ENCODE measurements at regions not wholly inside any gene's neighbourhood (a gene's known extent, or its start where the extent isn't known, plus 50 kb on each side); places are given as distances from the start of the nearest gene placed in this dataset.

DNA sequence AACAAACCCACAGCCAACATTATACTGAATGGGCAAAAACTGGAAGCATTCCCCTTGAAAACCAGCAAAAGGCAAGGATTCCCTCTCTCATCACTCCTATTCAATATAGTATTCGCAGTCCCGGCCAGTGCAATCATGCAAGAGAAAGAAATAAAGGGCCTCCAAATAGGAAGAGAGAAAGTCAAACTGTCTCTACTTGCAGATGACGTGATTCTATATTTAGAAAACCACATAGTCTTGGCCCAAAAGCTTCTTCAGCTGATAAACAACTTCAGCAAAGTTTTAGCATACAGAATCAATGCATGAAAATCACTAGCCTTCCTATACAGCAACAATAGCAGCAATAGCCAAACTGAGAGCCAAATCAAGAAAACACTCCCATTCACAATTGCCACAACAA lies 333.7 kb upstream of the EDIL3 start:
- H3K4me1 ChIP-seq (ENCODE audit: low read length): no peaks in the 10 kb centered on the region
- no peak for TF ChIP-seq EZH2 (optimal IDR thresholded peaks at IDR 0.05; ENCODE audit: low read depth, low read length)
- TF ChIP-seq, protein P1, sequence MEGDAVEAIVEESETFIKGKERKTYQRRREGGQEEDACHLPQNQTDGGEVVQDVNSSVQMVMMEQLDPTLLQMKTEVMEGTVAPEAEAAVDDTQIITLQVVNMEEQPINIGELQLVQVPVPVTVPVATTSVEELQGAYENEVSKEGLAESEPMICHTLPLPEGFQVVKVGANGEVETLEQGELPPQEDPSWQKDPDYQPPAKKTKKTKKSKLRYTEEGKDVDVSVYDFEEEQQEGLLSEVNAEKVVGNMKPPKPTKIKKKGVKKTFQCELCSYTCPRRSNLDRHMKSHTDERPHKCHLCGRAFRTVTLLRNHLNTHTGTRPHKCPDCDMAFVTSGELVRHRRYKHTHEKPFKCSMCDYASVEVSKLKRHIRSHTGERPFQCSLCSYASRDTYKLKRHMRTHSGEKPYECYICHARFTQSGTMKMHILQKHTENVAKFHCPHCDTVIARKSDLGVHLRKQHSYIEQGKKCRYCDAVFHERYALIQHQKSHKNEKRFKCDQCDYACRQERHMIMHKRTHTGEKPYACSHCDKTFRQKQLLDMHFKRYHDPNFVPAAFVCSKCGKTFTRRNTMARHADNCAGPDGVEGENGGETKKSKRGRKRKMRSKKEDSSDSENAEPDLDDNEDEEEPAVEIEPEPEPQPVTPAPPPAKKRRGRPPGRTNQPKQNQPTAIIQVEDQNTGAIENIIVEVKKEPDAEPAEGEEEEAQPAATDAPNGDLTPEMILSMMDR (IDR thresholded peaks at IDR 0.05; ENCODE audit: low read length): no peak
- TF ChIP-seq EZH2phosphoT487 (IDR thresholded peaks at IDR 0.05; ENCODE audit: low read length): no peak
- H3K27me3 ChIP-seq (replicated peaks; ENCODE audit: insufficient read depth, low read length): no peaks in the 10 kb centered on the region
- no peak overlapping the region for H2AFZ ChIP-seq (ENCODE audit: low read length)
- H3K9ac ChIP-seq (ENCODE audit: low read length): no peak overlapping the region
- peak overlapping the region; percentile 3; the same call in 1 of the 2 replicates for H3K4me2 ChIP-seq (ENCODE audit: low read depth, low read length)
- no peaks in the 10 kb centered on the region for H3K36me3 ChIP-seq (replicated peaks; ENCODE audit: insufficient read depth, low read length)
- H4K20me1 ChIP-seq (ENCODE audit: insufficient read depth, low read length): no peaks in the 10 kb centered on the region
- no peak overlapping the region for H3K4me3 ChIP-seq (ENCODE audit: low read length)
- no peaks in the 10 kb centered on the region for H3K79me2 ChIP-seq (ENCODE audit: low read length)
- H3K27ac ChIP-seq (ENCODE audit: low read length): no peak overlapping the region
- no peaks in the 10 kb centered on the region for H3K9me3 ChIP-seq (replicated peaks; ENCODE audit: insufficient read depth, low read length)
- no peaks in the 10 kb centered on the region for H3K9me2 ChIP-seq (replicated peaks; ENCODE audit: insufficient read depth, low read length)
- H3F3A ChIP-seq (ENCODE audit: insufficient read depth, low read length): no peaks in the 10 kb centered on the region
- DNase-seq: peak; percentile 36

DNA sequence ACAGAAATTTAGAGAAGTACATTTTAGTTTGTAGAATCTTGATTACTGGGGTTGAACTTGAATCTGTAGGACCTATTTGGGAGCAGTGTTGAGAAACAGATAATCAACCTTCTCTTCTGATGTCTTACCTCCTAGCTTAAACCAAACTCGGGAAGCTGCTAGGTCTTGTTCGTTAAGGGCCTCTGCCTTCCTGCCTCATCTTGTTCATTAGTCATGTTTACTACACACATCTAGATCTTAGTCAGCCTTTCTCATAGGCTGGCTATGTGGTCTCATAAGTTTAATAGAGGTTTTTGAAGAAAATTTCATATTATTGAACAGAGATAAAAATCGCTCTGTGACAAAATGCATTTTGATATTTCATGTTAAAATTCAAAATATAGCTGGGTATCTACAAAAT lies 331.0 kb upstream of the EDIL3 start:
- Histone ChIP-seq H2AFZ (ENCODE audit: low read length) (no peak overlapping the region), H3K27ac (ENCODE audit: low read length) (no peak overlapping the region), H3K36me3 (replicated peaks; ENCODE audit: insufficient read depth, low read length) (no peaks in the 10 kb centered on the region), H3K9me3 (replicated peaks; ENCODE audit: insufficient read depth, low read length) (no peaks in the 10 kb centered on the region), H3K9me2 (replicated peaks; ENCODE audit: insufficient read depth, low read length) (no peaks in the 10 kb centered on the region), H3K4me2 (ENCODE audit: low read depth, low read length) (no peak overlapping the region), H3K4me1 (ENCODE audit: low read length) (no peaks in the 10 kb centered on the region), H3F3A (ENCODE audit: insufficient read depth, low read length) (no peaks in the 10 kb centered on the region), H3K79me2 (ENCODE audit: low read length) (no peaks in the 10 kb centered on the region), H3K27me3 (replicated peaks; ENCODE audit: insufficient read depth, low read length) (no peaks in the 10 kb centered on the region), H4K20me1 (ENCODE audit: insufficient read depth, low read length) (no peaks in the 10 kb centered on the region), H3K4me3 (ENCODE audit: low read length) (no peak overlapping the region), H3K9ac (ENCODE audit: low read length) (no peak overlapping the region)
- no peak for DNase-seq
- no peak for TF ChIP-seq EZH2 (optimal IDR thresholded peaks at IDR 0.05; ENCODE audit: low read depth, low read length)
- TF ChIP-seq, protein P1 (IDR thresholded peaks at IDR 0.05; ENCODE audit: low read length): no peak
- TF ChIP-seq EZH2phosphoT487 (IDR thresholded peaks at IDR 0.05; ENCODE audit: low read length): no peak

DNA sequence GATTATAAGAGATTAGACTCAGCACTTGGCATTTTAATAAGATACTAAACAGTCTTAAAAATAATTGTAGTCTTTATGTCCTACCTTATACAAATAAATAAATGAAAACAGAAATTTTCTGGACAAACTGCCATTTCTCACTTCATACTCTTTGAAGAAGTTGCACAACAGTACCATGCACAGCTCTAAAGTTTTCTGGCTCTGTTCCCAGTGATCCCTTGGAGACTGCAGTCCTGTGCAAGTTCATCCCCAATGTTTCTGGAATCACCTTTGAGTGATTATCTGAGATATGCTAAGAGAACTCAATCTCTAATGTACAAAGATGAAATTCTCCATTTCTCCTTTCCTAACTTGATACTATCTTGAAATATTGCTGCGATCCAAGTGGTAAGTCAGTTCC lies 330.4 kb upstream of the EDIL3 start:
- no peaks in the 10 kb centered on the region for H4K20me1 ChIP-seq (ENCODE audit: insufficient read depth, low read length)
- H2AFZ ChIP-seq (ENCODE audit: low read length): no peak overlapping the region
- H3K27me3 ChIP-seq (replicated peaks; ENCODE audit: insufficient read depth, low read length): no peaks in the 10 kb centered on the region
- H3F3A ChIP-seq (ENCODE audit: insufficient read depth, low read length): no peaks in the 10 kb centered on the region
- H3K79me2 ChIP-seq (ENCODE audit: low read length): no peaks in the 10 kb centered on the region
- no peak overlapping the region for H3K4me3 ChIP-seq (ENCODE audit: low read length)
- no peak overlapping the region for H3K9ac ChIP-seq (ENCODE audit: low read length)
- H3K9me2 ChIP-seq (replicated peaks; ENCODE audit: insufficient read depth, low read length): no peaks in the 10 kb centered on the region
- DNase-seq: no peak
- TF ChIP-seq, protein P1 (IDR thresholded peaks at IDR 0.05; ENCODE audit: low read length): no peak
- TF ChIP-seq EZH2phosphoT487 (IDR thresholded peaks at IDR 0.05; ENCODE audit: low read length): no peak
- no peak for TF ChIP-seq EZH2 (optimal IDR thresholded peaks at IDR 0.05; ENCODE audit: low read depth, low read length)
- no peak overlapping the region for H3K27ac ChIP-seq (ENCODE audit: low read length)
- H3K36me3 ChIP-seq (replicated peaks; ENCODE audit: insufficient read depth, low read length): no peaks in the 10 kb centered on the region
- no peaks in the 10 kb centered on the region for H3K9me3 ChIP-seq (replicated peaks; ENCODE audit: insufficient read depth, low read length)
- H3K4me2 ChIP-seq (ENCODE audit: low read depth, low read length): no peak overlapping the region
- H3K4me1 ChIP-seq (ENCODE audit: low read length): no peaks in the 10 kb centered on the region
